Endothelial cell of umbilical vein (primary cell): ENCODE measurements at regions not wholly inside any gene's neighbourhood (a gene's known extent, or its start where the extent isn't known, plus 50 kb on each side); places are given as distances from the start of the nearest gene placed in this dataset.

Experiments used
- BruUV-seq: library from RNA; stranded (reverse); fragments of 400-500 nt; replicated peaks from 2 replicates; lab custom pipeline; 2021; lab: Mats Ljungman, UMichigan
- CTCF ChIA-PET: fragments of 300-600, 350-600 bp; sonication (Branson Sonifier 250); formaldehyde crosslinking; loops from one replicate; lab custom pipeline; 2021; ENCODE audit warnings: antibody characterized with exemption, inconsistent platforms; lab: Charles Lee
- POLR2A ChIA-PET: fragments of 300-600, 350-600 bp; sonication (Branson Sonifier 250); formaldehyde crosslinking; loops from one replicate; lab custom pipeline; 2021; ENCODE audit warnings: antibody characterized with exemption, inconsistent platforms; lab: Charles Lee
- DNase-seq: peaks from one replicate; pipeline ENCODE4 v3.0.0-alpha.2; 2011; ENCODE audit warnings: low read depth, low spot score
- FAIRE-seq: peaks from 2 replicates; lab custom pipeline; 2011; peaks lifted over from hg19 to GRCh38; lab: Jason Lieb, UNC
- H2AFZ ChIP-seq: 2 replicates; pipeline ENCODE4 v1.6.0; 2012; ENCODE audit warnings: low read depth, low read length, control low read depth, inconsistent platforms
- H3K27ac ChIP-seq: 2 replicates; pipeline ENCODE4 v1.5.1; 2011; ENCODE audit warnings: low read depth, mild to moderate bottlenecking, control low read depth, low read length, moderate library complexity; ENCODE audit not compliant: insufficient read depth
- H3K27me3 ChIP-seq, 2 experiments: 2 replicates each; pipeline versions ENCODE4 v1.6.0 to v1.6.1; 2011; ENCODE audit warnings: low read length in 2 of 2, mixed read lengths in 1 of 2; ENCODE audit not compliant: control insufficient read depth in 2 of 2, insufficient read depth in 2 of 2
- H3K36me3 ChIP-seq, 2 experiments: 2 replicates in 1 of 2; 3 replicates in 1 of 2; pipeline ENCODE4 v1.5.1; 2011; ENCODE audit warnings: low read length in 2 of 2, mild to moderate bottlenecking in 1 of 2, moderate library complexity in 1 of 2; ENCODE audit not compliant: control insufficient read depth in 2 of 2, insufficient read depth in 2 of 2; ENCODE audit errors: extremely low read depth in 1 of 2
- H3K4me1 ChIP-seq: 3 replicates; pipeline ENCODE4 v1.5.1; 2011; ENCODE audit warnings: mild to moderate bottlenecking, low read length; ENCODE audit not compliant: control insufficient read depth, insufficient read depth; ENCODE audit errors: extremely low read depth
- H3K4me2 ChIP-seq: 2 replicates; pipeline ENCODE4 v1.6.1; 2011; ENCODE audit warnings: low read length, control low read depth, mixed read lengths; ENCODE audit not compliant: insufficient read depth
- H3K4me3 ChIP-seq, 3 experiments: fragments of 200-600 bp in 1 of 3; sonication (generic), shearing (Covaris generic) in 1 of 3; replicated peaks in 1 of 3; 2 replicates each; pipeline ENCODE4 v1.5.1; 2011 to 2016; ENCODE audit warnings: control low read depth in 3 of 3, low read length in 3 of 3, mild to moderate bottlenecking in 2 of 3, inconsistent platforms in 1 of 3, low read depth in 1 of 3, moderate library complexity in 1 of 3; ENCODE audit not compliant: insufficient read depth in 1 of 3
- H3K79me2 ChIP-seq: 2 replicates; pipeline ENCODE4 v1.6.0; 2012; ENCODE audit warnings: low read length, inconsistent platforms; ENCODE audit not compliant: control insufficient read depth, insufficient read depth
- H3K9ac ChIP-seq: replicated peaks from 2 replicates; pipeline ENCODE3; 2011; ENCODE audit warnings: low read length, control low read depth; ENCODE audit not compliant: insufficient read depth; ENCODE audit errors: extremely low read depth
- H3K9me1 ChIP-seq: replicated peaks from 3 replicates; pipeline ENCODE4 v1.6.0; 2011; ENCODE audit warnings: mild to moderate bottlenecking, low read length; ENCODE audit not compliant: control insufficient read depth, insufficient read depth; ENCODE audit errors: extremely low read depth
- H3K9me3 ChIP-seq: replicated peaks from 2 replicates; pipeline ENCODE4 v1.5.1; 2012; ENCODE audit warnings: low read length, inconsistent platforms; ENCODE audit not compliant: control insufficient read depth, insufficient read depth
- H4K20me1 ChIP-seq: replicated peaks from 2 replicates; pipeline ENCODE3; 2011; ENCODE audit warnings: mild to moderate bottlenecking, low read length; ENCODE audit not compliant: control insufficient read depth, insufficient read depth; ENCODE audit errors: extremely low read depth
- CTCF ChIP-seq, 2 donors: IDR thresholded peaks; 1 replicate in 1 of 2; 2 replicates in 1 of 2; pipeline ENCODE4 v1.5.1; 2011; ENCODE audit warnings: low read length in 2 of 2, mild to moderate bottlenecking in 2 of 2, moderate library complexity in 2 of 2, control low read depth in 1 of 2, inconsistent platforms in 1 of 2, low read depth in 1 of 2; ENCODE audit not compliant: insufficient read depth in 1 of 2; ENCODE audit errors: extremely low read depth in 1 of 2
- EZH2 ChIP-seq: IDR thresholded peaks from 2 replicates; pipeline ENCODE4 v1.6.1; 2012; ENCODE audit warnings: borderline replicate concordance, low read depth, mild to moderate bottlenecking, moderate library complexity, low read length, inconsistent platforms; ENCODE audit not compliant: severe bottlenecking
- FOS ChIP-seq: IDR thresholded peaks from 2 replicates; pipeline ENCODE4 v1.6.1; 2011; ENCODE audit warnings: mild to moderate bottlenecking, low read length, moderate library complexity, borderline replicate concordance; ENCODE audit not compliant: insufficient read depth
- GATA2 ChIP-seq: IDR thresholded peaks from 2 replicates; pipeline ENCODE4 v1.7.0; 2011; ENCODE audit warnings: low read depth, mild to moderate bottlenecking, moderate library complexity, mixed read lengths, low read length; ENCODE audit not compliant: insufficient read length, insufficient read depth
- MAX ChIP-seq: IDR thresholded peaks from 2 replicates; pipeline ENCODE4 v1.6.1; 2011; ENCODE audit not compliant: insufficient read depth, insufficient read length
- MYC ChIP-seq: IDR thresholded peaks from one replicate; pipeline ENCODE4 v1.6.1; 2011; ENCODE audit warnings: mild to moderate bottlenecking, low read depth, low read length
- POLR2A ChIP-seq: IDR thresholded peaks from 2 replicates; pipeline ENCODE4 v1.6.1; 2012; ENCODE audit warnings: low read depth, mild to moderate bottlenecking, control low read depth, low read length
- POLR2AphosphoS5 ChIP-seq: IDR thresholded peaks from 2 replicates; pipeline ENCODE4 v1.6.1; 2012; ENCODE audit warnings: low read depth, mild to moderate bottlenecking, control low read depth, low read length, moderate library complexity; ENCODE audit not compliant: insufficient read depth
- dilution Hi-C: fragments of 300-500 bp; cut with MboI; formaldehyde crosslinking; loops from one replicate; pipeline ENCODE4 v1.15.0; 2019; ENCODE audit warnings: low sequenced_read_pairs; ENCODE audit not compliant: extremely low pct_ligation_motif_present
- intact Hi-C: fragments of 100-400 bp; cut with micrococcal nuclease; formaldehyde crosslinking; loops from one replicate; pipeline ENCODE4 v1.10.0; 2022

GRCh38 chr3:117477214-117477755, 767.7 kb downstream of the TUSC7 start:
- FAIRE-seq, result no peak
- no peaks in the 10 kb centered on the region for H3K36me3 ChIP-seq
- ChIA-PET CTCF (interaction anchor here (0.8 kb wide), 1 partner anchor 707 kb away, joined by 3 read pairs; no protein-coding TSS in a partner anchor), POLR2A (no interaction called here)
- H3K4me2 ChIP-seq, result no peak overlapping the region
- no peak overlapping the region for H3K9ac ChIP-seq
- no peaks in the 10 kb centered on the region for H3K9me1 ChIP-seq
- intact Hi-C loops (no loop called here), dilution Hi-C loops (no loop called here)
- H3K27ac ChIP-seq, result no peak overlapping the region
- H2AFZ ChIP-seq, result no peak overlapping the region
- H3K4me3 ChIP-seq, result no peak overlapping the region
- H3K4me1 ChIP-seq, result no peaks in the 10 kb centered on the region
- H3K79me2 ChIP-seq, result no peaks in the 10 kb centered on the region
- DNase-seq, result no peak
- no peaks in the 10 kb centered on the region for H3K9me3 ChIP-seq
- TF ChIP-seq MYC (no peak), GATA2 (no peak), FOS (no peak), EZH2 (no peak), POLR2A (no peak), POLR2AphosphoS5 (no peak), MAX (no peak), CTCF (IDR thresholded peaks at IDR 0.05; ENCODE audit: extremely low read depth in 1 of 2, insufficient read depth in 1 of 2, low read depth in 1 of 2, low read length in 2 of 2) (no peak)
- no peaks in the 10 kb centered on the region for H4K20me1 ChIP-seq
- BruUV-seq, result no TSS peak
- H3K27me3 ChIP-seq, result no peaks in the 10 kb centered on the region
